NOMO-1 treated with dmso at 0.1 percent for 144 hours (cell line): ENCODE measurements at regions not wholly inside any gene's neighbourhood (a gene's known extent, or its start where the extent isn't known, plus 50 kb on each side); places are given as distances from the start of the nearest gene placed in this dataset.

Experiments
- DNase-seq: peaks from one replicate; lab custom pipeline; 2025; ENCODE audit not compliant: unreplicated experiment; lab: John Stamatoyannopoulos, UW

DNA sequence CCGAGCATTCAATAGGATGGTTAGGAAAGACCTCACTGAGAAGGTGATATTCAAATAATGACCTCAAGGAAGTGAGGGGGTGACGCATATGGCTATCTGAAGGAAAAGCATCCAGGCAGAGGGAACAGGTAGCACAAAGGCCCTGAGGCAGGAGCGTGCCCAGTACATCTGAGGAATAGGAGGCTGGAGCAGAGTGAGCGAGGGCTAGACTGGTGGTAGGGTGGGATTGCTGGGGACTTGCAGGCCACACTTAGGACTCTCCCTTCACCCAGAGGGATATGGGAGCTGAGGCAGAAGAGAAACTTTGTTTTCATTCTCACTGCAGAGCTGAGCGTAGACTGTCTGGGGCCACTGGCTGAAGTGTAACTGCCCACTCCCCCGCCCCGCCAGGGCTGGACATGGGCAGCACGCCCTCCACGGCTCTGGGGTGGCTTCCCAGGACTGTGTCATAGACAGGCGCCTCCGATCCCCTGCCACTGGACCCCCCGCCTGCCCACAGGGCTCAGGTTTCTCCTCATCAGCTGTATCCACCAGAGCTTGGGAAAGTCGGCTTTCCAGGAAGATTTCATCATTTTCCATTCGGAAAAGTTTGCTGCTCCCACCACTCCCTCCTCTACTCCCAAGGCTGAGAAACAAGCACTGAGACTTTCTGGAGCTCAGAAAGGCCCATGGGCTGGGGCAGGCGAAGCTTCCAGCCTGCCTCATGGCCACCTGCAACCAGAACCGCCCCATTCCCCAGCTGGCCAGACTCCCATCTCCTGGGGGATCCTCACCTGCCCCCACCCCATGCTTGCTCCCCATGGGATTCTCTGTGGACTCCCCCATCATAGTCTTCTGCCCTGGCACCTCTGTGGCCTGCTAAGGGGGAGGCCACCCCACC lies 142.6 kb downstream of the MRPL14 start:
- DNase-seq, result no peak

DNA sequence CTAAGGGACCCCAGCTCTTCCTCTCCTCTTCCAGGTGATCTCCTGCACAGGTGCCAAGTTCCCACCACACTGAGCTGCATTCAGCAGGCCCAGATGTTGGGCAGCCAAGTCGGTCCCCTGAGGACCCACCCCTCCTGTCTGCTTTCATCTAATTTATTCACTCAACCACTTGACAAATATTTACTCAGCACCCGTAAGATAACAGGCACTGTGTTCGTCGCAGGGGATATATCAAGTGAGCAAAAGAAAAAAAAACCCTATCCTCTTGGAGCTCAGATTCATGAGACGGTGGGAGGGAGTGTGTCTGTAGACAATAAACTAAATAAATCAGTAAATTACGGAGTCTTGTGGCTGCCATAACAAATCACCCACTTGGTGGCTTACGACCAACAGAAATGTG lies 143.6 kb downstream of the MRPL14 start:
- DNase-seq, result no peak

DNA sequence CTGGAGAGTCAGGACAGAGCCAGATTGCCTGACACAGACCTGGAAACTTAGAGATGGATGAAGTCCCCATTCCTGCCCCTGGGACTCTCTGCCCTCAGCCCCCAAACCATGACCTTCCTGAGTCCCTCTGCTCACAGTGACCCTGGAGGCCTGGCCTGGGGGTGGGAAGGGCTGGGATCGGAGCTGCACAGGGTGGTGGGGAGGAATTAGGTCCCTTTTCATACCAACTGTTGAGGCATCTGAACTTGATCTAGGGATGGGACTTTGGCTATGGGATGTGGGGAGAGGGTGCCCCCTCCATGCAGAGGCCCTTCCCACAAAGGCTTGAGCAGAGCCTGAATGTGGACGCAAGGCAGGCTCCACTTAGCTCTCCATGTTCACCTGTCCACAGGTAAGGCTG lies 144.1 kb downstream of the MRPL14 start:
- DNase-seq, result no peak

DNA sequence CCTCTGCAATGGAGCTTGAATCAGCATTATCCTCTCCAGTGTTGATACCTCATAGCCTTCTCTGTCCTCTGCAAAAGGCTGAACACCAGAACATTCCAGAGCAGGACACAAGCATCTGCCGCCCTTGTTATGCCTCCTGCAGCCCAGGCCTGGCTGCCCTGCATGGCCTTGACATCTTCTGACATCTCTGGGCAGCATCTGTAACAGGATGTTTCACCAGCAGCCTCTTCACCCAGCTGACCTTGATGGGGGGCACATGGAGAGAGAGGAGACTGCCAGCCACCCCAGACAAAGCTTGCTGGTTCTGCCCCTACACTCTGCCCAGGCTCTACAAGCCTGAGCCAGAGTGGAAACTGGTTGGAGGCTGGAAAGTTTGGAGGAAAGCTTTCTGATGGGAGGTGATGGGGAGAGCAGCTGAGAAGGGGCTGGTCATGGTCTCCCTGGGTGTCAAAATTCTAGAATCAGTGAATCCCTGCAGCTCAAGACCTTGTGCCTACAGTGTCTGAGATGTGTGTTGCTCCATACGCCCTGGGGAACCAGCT lies 145.1 kb downstream of the MRPL14 start:
- no peak for DNase-seq

DNA sequence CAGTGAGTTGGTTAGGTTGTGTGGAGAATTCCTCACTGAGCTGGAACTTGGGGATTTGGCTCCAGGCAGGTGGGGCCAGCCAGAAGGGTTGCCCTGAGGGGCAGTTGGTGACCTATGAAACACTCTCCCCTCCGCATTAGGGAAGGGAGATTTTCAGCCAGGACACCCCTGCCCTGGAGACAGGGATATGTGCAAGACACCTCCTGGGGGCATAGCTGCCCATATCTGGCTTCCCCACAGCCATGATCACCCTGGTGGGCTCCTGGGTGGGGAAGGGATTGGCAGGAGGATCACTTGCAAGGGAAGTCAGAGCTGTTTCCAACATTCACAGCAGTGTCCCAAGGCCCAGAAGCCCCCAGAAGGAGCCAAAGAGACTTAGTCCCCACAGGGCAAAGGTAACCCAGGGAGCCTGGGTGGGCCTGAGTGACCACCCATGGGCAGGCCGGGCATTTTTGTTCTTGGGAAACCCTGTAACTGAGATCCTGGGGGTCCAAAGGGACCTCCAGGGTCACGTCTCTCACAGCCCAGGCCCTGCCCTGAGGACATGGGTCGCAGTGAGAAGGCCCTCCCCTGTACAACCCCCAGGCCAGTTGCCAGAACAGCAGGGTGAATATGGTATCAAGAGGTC lies 145.8 kb downstream of the MRPL14 start:
- no peak for DNase-seq

GRCh38 chr6:43980004-43980795 lies 147.1 kb downstream of the MRPL14 start:
- no peak for DNase-seq

DNA sequence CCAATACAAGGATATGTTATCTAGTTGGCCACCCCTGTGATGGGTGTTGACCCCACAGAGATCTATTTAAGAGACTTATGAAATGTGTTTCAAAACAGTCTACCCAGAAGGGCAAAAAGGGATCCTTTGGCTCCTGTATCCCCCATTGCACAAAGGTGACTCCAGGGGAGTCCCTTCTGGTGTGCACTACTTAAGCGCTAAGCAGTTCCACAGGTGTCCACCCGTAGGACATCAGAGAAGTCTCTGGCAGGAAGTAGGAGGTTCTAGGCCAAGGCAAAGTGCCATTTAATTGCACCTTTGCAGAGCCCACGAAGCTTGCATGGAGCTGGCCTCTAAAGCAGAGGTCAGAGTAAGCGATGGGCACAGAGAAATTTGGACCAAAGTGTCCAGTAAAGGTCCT lies 147.7 kb downstream of the MRPL14 start:
- DNase-seq, result no peak

- no peak for DNase-seq
Measured at GRCh38 chr6:43978473-43979346, 148.5 kb downstream of the MRPL14 start.

GRCh38 chr6:43977404-43978111 lies 149.7 kb downstream of the MRPL14 start:
- peak; percentile 93 for DNase-seq

GRCh38 chr6:43976706-43977403 lies 150.4 kb downstream of the MRPL14 start:
- DNase-seq, result no peak

DNA sequence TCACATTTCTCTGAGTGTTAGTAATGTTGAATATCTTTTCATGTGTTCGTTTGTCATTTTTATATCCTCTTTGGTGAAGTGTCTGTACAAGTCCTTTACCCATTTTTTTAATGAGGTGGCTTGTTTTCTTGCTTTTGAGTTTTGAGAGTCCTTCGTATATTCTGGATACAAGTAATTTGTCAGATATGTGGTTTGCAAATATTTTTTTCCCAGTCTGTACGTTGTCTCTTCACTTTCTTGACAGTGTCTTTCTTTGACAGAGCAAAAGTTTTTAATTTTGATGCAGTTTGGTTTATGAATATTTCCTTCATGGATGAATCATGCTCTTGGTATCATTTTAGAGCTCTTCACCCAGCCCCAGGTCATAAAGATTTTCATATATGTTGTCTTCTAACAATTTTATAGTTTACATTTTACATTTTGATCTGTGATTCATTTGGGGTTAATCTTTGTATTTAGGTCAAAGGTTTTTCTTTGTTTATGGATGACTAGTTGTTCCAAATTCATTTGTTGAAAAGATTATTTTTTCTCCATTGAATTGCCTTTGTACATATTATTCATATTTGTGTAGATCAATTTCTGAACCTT lies 152.5 kb downstream of the MRPL14 start:
- DNase-seq, result no peak

- no peak for DNase-seq
Measured at GRCh38 chr6:43973357-43973756, 153.9 kb downstream of the MRPL14 start.

DNA sequence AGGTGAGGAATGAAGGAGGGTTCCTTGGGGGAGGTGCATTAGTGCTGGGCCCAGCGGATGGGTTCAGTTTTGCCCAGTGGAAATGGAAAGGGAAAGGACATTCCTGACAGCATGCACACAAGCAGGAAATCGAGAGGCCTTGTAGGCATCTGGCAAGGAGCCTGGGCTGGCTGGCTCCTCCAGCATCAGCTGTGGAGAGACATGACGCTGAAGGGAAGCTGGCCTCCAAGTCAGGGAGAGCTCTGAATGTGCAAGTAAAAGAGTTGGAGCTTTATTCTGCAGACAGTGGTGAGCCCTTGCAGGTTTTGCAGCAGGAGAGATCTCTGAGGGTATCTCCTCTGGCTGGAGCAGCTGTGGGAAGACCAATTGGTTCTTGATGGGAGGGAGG lies 154.3 kb downstream of the MRPL14 start:
- DNase-seq, result no peak

GRCh38 chr6:43972179-43972912 lies 154.9 kb downstream of the MRPL14 start:
- DNase-seq, result no peak

GRCh38 chr6:43971776-43972126 lies 155.5 kb downstream of the MRPL14 start:
- DNase-seq, result no peak

- no peak for DNase-seq
Measured at GRCh38 chr6:43970913-43971775, 156.1 kb downstream of the MRPL14 start.
